ENCODE measurements at regions not wholly inside any gene's neighbourhood (a gene's known extent, or its start where the extent isn't known, plus 50 kb on each side); places are given as distances from the start of the nearest gene placed in this dataset.

DNA sequence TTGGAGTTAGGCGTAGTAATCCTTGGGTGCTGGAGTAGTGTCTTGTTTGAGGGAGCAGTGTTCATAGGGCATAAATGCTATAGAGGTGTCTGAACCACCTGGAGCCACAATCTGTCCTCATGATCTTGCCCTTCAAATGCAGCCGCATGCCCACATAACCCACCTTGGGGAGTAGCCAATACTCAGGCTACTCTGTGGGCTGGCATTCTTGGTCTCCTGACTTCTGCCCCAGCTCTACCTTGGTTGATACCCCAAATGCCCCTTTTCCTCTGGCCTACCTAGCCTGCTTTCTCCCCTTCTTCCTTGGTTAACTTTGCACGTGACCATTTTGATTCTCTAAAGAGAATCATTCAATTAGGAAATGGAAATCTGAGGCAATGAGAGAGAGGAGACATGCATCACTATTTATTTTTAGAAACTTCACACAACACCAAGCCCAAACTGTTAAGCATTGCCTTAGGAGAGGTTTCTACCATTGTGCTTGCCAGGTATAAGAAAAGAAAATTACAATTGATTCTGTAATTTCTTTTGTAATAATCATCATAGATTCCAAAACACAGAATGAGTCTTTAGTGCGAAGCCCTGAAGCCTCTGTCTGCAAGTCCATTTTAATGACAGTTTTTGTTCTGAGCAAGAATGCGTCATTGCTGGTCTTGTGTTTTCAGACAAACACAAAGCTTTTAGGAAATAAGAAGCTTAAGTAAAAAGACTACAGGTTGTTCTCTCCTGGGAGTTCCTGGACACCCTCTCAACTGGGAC lies 135.2 kb downstream of the C9orf152 start:
- H3K27ac Mint-ChIP-seq: no peak overlapping the region
- peaks cover 1% of the 10 kb centered on the region for H3K27me3 Mint-ChIP-seq
- ChIA-PET POLR2A (no interaction called here), CTCF (interaction anchor here (0.7 kb wide), 1 partner anchor 170 kb away, joined by 3 read pairs; no protein-coding TSS in a partner anchor)
- TF ChIP-seq, protein P1, sequence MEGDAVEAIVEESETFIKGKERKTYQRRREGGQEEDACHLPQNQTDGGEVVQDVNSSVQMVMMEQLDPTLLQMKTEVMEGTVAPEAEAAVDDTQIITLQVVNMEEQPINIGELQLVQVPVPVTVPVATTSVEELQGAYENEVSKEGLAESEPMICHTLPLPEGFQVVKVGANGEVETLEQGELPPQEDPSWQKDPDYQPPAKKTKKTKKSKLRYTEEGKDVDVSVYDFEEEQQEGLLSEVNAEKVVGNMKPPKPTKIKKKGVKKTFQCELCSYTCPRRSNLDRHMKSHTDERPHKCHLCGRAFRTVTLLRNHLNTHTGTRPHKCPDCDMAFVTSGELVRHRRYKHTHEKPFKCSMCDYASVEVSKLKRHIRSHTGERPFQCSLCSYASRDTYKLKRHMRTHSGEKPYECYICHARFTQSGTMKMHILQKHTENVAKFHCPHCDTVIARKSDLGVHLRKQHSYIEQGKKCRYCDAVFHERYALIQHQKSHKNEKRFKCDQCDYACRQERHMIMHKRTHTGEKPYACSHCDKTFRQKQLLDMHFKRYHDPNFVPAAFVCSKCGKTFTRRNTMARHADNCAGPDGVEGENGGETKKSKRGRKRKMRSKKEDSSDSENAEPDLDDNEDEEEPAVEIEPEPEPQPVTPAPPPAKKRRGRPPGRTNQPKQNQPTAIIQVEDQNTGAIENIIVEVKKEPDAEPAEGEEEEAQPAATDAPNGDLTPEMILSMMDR (IDR thresholded peaks at IDR 0.05): no peak
- no peaks in the 10 kb centered on the region for H3K36me3 Mint-ChIP-seq (ENCODE audit: low read depth)
- no peaks in the 10 kb centered on the region for H3K4me1 Mint-ChIP-seq (ENCODE audit: low read depth)
- no peaks in the 10 kb centered on the region for H3K9me3 Mint-ChIP-seq
- no peak overlapping the region for H3K4me3 Mint-ChIP-seq
- intact Hi-C loops (cut with micrococcal nuclease): no loop called here
- ATAC-seq (no peak), DNase-seq (no peak)

DNA sequence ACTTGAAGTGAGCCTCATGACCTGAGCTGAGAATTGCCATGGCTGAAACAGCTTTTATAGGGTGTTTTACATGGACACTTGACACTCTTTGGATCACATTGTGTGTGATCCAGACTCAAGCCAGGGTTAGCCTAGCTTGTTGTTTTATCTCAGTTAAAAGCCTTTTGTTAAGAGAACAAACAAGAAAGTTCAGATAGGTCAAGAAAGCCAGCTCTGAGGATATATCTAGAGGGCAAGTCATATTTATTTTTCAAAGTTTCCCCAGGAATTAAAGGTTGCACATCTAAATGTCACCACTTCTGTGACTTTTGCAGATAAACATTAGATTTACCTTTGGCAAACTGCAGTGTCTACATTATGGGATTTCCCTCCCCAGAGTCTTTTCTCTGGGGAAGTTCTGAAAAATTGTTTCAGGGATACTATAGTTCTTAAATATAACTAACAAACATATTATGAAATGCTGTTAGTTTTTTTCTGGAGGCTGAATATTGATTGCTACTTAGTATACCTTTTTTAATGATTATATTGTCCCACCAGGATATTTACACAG lies 134.5 kb downstream of the C9orf152 start:
- CTCF ChIA-PET: interaction anchor here (0.7 kb wide), 2 partner anchors 170 to 186 kb away, joined by 3 read pairs; no protein-coding TSS in a partner anchor
- H3K4me1 Mint-ChIP-seq (ENCODE audit: low read depth): no peaks in the 10 kb centered on the region
- H3K27ac Mint-ChIP-seq: no peak overlapping the region
- TF ChIP-seq, protein P1 (IDR thresholded peaks at IDR 0.05): no peak
- intact Hi-C loops (cut with micrococcal nuclease): no loop called here
- DNase-seq (no peak), ATAC-seq (no peak)
- no peaks in the 10 kb centered on the region for H3K36me3 Mint-ChIP-seq (ENCODE audit: low read depth)
- no peaks in the 10 kb centered on the region for H3K9me3 Mint-ChIP-seq
- no peak overlapping the region for H3K4me3 Mint-ChIP-seq
- POLR2A ChIA-PET: no interaction called here
- peaks cover 1% of the 10 kb centered on the region for H3K27me3 Mint-ChIP-seq

DNA sequence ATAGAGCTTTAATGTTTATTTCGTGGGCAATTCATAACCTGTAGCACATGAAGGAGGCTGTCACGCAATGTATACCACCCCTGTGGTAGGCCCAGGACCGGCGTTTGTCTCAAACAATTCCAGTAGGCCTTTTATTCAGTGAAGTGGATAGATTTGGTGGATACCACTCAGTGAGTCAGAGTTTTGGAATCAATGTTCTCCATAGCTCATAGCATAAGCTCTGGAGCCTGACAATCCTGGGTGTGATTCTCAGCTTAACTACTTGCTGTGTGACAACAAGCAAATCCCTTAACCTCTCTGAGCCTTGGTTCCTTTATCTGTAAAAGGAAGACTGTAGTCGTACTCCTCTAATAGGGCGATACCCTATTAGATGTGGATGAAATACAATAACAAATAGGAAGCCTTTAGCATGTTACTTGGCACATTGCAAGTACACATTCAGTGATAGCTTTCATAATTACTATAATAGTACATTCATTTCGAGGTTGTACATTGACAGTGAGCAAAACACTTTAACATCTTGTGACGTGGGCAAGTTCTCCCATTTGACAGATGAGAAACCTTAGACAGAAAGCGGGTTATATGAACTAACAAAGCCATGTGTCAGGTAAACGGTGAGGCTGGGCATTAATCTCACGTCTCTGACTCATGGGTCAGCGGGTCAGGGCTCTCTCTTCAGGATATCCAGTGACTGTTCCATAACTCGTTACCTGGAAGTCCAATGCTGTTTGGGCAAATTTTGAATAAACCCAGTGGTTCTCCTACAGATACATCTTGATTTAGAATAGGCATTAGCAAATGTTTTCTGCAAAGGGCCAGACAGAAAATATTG lies 130.8 kb downstream of the C9orf152 start:
- no peak for ATAC-seq
- ChIA-PET POLR2A (no interaction called here), CTCF (interaction anchor here (1.2 to 1.6 kb wide), 2 partner anchors 18 to 76 kb away, joined by 3 to 5 read pairs; no protein-coding TSS in a partner anchor)
- Mint-ChIP-seq H3K27me3 (no peaks in the 10 kb centered on the region), H3K36me3 (ENCODE audit: low read depth) (no peaks in the 10 kb centered on the region), H3K4me3 (no peak overlapping the region), H3K27ac (no peak overlapping the region), H3K4me1 (ENCODE audit: low read depth) (peaks cover 7% of the 10 kb centered on the region), H3K9me3 (no peaks in the 10 kb centered on the region)
- no peak for DNase-seq
- intact Hi-C loops (cut with micrococcal nuclease): no loop called here
- TF ChIP-seq, protein P1 (IDR thresholded peaks at IDR 0.05): no peak

DNA sequence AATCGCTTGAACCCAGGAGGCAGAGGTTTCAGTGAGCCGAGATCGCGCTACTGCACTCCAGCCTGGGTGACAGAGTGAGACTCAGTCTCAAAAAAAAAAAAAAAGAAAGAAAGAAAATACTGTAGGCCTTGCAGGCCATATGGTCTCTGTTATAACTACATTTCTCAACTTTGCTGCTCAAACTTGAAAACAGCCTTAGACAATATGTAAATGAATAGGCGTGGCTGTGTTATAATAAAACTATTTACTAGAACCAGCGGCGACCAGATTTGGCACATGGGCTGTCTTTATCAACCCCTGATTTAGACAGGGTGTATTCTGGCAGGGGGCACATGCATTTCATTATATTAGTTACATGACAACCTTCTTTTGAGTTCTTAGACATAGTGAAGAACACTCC lies 130.0 kb downstream of the C9orf152 start:
- H3K9me3 Mint-ChIP-seq: no peaks in the 10 kb centered on the region
- ChIA-PET POLR2A (no interaction called here), CTCF (no interaction called here)
- DNase-seq (no peak), ATAC-seq (no peak)
- peaks cover 7% of the 10 kb centered on the region for H3K4me1 Mint-ChIP-seq (ENCODE audit: low read depth)
- no peaks in the 10 kb centered on the region for H3K27me3 Mint-ChIP-seq
- H3K4me3 Mint-ChIP-seq: no peak overlapping the region
- intact Hi-C loops (cut with micrococcal nuclease): no loop called here
- TF ChIP-seq, protein P1 (IDR thresholded peaks at IDR 0.05): no peak
- no peak overlapping the region for H3K27ac Mint-ChIP-seq
- H3K36me3 Mint-ChIP-seq (ENCODE audit: low read depth): no peaks in the 10 kb centered on the region

All from activated CD8-positive, alpha-beta T cell treated with anti-CD3 and anti-CD28 coated beads for 36 hours (primary cell).